Activated CD8-positive, alpha-beta memory T cell treated with anti-CD3 and anti-CD28 coated beads for 24 hours (primary cell): ENCODE measurements at regions not wholly inside any gene's neighbourhood (a gene's known extent, or its start where the extent isn't known, plus 50 kb on each side); places are given as distances from the start of the nearest gene placed in this dataset.

ENCODE experiments used
- DNase-seq: peaks from one replicate; pipeline ENCODE4 v3.0.0-alpha.2; 2020

DNA sequence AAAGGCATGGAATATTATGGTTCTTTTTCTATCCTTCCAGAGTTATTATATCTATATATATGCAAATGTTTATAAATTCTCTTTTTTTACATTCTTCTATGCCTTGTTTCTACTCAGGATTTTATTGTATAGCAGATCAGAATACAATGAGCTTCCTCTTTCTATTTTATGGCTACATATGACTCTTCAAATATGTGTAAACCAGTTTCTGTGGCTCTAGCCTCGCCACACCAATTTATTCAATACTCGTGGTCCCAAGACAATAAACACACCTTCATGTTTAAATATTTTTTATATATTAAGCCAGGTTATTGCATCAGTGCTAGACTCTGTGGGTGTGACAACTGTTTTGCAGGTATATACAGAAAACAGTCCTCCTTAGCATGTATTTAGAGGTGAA, 237.5 kb upstream of the MKLN1 start:
- no peak for DNase-seq

DNA sequence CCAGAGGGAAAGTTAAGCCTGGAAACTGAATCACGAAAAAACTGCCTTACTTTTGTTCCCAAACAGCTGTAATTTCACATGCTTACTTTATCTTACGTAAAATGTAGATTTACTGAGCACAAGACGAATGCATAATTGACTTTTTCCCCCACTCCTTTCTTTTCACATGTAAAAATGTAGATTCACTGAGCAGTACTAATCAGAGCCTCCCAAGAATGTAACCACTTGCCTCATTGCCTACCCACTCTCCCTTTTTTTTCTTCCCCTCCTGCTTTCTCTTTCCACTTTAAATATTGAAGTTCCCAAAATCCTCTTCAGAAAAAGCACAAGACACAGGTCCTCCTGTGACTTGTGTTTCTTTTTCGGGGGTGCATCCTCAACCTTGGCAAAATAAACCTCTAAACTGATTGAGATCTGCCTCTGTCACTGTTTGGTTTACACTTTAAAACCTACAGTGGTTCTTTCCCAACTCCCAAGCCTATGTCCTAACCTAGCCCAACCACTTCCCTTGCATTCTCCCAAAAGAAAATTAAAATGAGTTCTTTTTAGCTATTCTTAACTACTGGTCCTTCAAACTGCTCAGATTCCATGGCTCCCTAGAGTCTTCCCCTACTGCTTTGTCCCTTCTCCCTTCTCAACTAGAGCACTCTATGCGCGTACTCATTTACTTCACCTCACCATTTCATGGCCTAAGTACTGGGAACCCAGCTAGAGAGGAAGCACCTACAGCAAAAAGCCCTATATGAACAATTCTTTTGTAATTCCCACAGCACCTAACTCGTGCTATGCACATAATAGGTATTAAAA, 236.6 kb upstream of the MKLN1 start:
- DNase-seq, result no peak

DNA sequence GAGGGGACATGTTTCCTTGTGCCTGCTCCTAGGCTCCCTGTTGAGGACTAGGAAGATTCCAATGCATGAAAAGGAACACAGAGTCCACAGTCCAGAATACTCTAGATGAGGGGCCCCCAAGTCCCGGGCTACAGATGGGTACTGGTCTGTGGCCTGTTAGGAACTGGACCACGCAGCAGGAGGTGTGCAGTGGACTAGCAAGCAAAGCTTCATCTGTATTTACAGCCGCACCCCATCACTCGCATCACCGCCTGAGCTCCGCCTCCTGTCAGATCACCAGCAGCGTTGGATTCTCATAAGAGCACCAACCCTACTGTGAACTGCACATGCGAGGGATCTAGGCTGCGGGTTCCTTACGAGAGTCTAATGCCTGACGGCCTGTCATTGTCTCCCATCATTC, 233.0 kb upstream of the MKLN1 start:
- peak; percentile 54 for DNase-seq

DNA sequence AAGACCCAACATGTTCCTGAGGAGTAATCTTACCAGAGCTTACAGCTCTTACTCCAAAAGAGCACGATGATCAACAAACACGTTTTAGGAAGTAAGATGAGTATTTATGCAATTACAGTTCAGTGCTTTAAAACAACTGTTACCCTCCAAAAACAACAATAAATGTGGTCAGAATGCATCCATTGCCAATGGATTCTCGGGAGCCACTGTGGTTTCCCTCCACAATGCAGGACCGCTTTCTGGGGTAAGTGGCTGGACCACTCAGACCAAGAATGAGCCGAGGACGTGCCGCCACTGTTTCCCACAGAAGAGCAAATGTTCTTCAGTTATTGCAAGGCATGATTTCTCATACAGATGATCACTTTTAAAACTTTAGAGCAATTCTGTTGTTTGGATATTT, 232.3 kb upstream of the MKLN1 start:
- DNase-seq, result peak; percentile 32

DNA sequence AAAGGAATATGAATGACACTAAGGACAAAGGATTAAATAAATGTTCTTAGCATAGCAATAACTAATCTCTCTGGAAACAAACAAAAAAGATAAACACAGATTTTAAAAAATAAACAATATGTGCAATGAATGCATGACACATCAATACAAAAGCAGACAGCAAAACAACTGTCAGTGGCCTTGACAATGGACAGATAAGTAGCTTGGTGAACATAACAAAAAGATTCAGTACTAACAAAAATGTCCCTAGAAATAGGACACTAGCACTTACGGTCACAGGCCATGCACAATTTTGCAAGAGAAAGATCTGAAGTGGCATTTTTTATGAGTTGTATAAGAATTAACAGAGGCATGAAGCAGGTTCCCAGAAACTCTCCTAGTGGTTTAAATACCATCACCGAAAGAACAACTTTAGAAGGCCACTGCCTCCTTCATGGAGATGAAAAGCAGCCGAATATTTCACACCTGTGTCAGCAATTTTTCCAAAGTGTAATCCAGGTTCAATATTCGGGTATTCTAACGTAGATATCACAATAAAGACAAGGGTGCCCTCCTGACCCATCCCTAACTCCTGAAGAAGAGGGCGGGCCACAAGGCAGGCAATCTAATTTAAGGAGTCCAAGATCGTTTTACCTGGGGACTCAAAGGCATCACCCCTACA, 231.3 kb upstream of the MKLN1 start:
- no peak for DNase-seq

DNA sequence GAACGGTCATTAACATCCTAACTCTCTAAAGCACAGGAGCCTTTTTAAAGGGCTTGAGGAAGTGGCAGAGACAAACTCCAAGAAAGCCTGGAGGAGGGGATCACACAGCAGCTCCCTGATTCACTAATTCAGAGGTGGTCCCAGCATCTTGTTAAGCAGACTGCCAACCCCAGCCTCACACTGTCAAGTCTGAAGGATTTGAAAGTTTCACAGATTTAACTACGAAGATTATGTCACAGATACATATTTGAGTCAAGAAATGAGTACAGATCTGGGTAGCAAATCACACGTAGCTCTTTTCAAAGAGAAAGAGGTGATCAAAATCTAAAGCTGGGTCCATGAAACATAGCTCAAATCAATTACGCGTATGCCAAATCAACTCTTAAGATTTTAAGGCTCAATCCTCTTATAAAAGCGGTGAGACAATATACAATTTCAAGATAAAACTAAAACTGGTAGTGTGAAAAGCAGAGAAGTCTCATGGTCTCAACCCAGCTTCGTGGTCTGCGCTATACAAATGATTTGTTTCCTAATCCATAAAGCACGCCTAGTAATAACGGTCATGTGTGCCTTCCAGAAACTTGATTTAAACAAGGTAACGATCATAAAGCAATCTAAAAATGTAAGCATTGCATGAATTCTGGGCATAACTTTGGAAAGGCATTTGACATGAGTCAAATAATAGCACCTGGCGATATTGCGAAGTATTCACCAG, 229.9 kb upstream of the MKLN1 start:
- no peak for DNase-seq

DNA sequence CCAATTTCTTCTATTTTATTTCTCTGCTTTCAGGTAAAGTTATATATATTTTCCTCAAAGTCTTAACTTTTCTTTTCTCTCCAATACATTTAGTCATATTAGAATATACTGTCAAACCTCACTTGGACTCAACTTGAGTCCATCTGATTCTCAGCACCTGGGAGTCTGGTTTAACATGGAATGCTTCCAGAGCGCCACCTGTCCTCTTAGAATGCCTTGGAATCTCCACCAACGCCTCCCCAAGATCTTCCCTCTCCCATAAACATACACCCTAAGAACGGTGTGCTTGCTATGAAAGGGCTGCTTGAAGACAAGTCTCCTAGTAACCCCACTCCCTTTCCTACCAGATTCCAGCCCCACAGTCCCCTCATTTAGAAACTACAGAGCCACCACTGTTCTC, 229.1 kb upstream of the MKLN1 start:
- no peak for DNase-seq

DNA sequence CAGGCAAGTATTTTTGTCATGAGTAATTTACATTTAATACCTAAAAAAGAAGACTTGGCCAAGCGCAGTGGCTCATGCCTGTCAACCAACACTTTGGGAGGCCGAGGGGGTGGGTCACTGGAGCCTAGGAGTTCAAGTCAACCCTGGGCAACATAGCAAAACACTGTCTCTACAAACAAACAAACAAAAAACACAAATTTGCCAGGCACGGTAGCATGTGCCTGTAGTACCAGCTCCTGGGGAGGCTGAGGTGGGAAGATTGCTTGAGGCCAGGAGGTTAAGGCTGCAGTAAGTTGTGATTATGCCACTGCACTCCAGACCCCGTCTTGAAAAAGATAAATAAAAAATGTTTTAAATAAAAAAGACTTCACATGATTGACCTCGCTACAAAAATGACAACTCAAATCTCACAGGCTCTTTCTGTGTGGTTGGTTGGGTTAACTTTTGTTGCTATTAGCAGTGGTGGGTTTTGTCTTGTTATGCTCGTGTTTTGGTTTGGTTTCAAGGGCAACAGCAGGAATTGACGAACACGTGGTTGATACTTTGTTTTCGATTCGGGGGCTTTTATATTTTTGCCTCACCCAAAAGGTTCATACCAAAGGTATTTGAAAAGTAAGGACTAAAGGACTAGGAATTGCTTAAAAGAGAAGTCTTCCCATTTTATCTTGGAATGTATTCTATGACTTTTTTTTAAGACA, 227.2 kb upstream of the MKLN1 start:
- DNase-seq, result no peak

DNA sequence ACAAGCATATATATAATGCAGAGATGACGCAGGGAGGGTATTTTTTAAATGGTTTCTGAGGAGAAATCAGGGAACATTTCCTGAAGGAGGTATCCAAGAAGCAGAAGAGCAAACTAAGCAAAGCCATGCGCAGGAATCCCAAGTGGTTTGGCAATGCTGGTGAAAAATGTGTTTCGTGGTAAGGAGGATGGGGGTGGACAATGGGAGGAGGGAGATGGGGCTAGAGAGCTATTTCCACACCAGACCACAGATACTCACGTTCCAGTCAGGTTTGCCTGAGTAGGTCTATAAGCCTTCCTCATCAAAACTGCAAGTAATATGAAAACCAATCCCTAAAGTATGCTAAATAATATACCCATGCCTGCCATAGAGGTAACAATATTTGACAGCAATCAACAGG, 223.7 kb upstream of the MKLN1 start:
- no peak for DNase-seq

DNA sequence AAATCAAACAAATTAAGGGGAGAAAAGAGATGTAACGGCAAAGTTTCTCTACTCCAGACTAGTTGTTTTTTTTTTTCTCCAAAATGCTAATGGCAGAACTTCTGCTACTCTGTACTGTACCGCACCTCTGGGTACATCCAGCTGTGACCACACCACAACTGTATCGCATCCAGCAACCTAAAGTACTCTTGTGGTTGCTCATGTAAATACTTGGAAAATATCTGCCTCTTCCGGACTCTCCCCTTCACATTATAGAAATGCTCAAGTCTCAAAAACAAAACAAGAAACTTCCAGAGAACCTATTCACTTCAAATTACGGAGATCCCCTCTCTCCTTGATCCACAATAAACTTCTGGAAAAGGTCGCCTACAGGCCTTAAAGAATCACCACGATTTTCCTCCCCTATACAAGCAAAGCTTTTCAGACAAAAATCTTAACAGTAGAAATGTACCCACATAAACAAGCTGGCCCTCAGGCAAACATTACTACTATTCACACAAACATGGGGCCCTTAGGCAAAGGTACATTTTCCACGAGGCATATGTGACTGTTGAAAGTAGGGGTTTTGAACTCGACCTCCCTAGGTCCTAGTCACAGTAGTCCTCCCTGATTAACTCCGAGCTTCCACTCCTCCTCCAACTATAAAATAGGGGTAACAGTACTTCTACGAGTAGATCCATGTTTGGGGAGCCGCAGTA, 222.9 kb upstream of the MKLN1 start:
- DNase-seq, result no peak

DNA sequence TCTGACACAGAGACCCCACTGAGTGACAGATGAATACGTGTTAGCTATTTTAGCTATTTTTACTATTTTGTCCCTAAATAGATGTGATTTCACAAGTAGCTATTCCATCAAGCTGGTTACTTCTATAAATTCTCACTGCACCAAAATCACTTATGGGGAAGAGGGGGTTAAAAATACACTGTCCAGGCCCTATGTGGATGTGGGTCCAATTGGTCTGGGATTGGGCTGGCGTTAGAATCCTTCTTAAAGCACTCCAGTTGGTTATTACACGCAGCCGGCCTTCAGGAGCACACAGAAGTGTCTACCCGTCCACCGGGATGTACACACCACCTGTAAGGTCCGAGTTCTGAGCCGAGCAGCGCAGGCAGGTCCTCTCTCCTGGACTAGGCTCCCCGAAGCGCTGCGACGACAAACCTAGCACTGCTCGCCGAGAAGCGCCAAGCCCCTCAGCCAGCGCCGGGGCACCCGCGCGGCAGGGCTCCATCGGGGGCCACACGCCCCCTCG, 222.3 kb upstream of the MKLN1 start:
- no peak for DNase-seq

DNA sequence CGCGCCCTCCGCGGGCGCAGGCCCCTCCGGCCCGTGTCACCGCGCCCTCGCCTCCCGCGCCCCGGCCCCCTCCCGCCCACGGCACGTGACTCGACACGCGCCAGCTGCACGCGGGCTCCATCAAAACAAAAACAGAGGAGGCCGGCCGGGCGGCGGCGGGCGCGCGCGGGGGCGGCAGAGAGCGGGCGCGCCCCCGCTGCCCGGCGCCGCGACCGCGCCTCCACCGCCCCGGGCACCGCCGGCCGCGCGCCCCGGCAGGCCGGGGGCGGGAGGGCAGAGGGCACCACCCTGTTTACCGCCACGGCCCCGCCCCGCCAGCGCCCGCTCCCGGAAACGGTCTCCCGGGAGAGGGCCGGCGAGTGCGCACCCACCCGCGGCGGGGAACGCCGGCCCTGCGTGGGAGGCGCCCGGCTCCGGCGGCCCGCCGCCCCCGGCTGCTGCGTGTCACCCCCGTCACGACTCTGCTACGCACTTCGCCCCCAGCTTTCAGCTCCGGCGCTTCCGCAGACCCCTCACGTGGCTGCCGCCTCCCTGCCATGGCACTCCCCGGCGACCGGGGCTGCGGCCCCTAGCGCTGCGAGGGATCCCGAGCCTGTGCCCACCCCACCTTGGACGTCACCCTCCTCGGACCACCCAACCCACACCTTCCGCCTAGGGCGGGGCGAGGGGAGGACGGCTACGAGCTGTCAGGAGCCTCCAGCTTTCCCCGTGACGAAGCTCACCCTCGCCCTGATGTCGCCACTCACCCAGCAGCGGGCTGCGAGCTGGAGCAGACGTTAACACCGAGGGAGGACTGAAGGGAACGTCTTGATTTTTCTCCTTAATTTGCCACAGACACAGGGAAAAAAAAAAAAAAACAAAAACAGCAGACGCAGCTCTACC, 221.6 kb upstream of the MKLN1 start:
- peak; percentile 93 for DNase-seq

DNA sequence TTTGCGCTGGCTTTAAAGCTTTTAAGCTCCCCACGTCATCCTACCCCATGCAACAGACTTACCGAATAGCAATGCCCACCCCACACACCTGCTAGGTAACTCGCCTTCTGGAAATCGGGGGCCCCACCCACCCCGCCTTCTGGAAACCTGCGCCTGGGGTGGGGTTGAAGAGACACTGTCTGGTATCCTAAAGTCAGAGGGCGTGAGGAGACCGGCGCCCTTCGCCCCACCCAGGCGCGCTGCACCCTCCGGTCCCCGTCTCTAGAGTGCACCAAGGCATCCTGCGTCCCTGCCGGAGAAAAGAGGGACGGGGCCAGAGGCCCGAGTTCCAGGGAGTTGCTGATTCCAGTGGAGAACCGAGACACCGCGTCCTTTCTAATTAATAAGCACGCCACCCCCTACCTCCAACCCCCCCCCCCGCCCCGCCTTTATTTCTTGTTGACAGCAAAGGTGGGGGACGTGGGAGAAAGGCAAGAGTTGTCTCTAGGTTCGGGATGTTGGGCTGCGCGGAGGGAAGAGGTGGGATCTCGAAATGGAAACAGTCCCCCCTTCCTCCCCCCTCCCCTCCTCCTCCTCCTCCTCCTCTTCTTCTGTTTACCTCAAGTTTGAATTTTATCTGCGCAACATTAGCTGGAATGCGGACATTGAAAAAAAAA, 220.9 kb upstream of the MKLN1 start:
- DNase-seq, result peak; percentile 84

DNA sequence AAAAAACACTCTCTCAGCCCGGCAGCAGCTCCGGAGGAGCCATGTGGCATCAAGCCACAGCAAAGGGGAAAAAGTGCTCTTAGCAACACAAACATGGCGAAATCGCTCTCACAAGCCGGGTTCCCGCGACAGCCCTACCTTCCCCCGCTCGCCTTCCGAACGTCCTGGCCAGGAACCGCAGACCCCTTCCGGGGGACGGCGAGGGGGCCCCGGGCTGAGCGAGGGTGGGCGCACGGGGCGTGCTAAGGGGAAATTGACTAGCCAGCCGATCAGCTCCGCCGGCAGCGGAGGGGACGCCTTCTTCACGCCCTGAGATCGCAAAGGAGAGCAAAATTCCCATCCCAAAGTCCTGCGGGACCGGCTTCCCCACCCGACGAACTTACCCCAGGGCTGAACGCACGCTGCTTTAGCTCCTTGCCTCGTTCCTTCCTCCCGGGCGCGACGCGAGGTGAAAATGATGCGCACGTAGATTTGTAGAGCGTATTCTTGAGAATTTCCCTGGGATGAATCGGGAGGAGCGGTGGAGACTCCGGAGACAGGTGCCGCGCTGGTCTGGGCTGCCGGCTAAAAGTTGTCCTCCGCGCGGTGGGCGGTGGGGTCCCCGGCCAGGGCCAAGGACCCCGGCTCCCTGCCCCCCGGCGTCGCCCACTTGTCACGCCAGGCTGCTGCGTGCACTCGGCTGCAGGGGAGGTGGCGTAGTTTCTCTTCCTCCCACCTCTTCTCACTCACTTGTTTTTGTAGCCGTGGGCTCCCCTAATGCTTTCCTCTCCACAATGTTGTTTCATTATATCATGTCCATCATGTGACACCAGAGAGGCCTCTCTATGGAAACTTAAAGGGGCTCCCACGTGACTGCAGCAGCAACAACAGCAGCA, 220.1 kb upstream of the MKLN1 start:
- DNase-seq, result peak; percentile 88

DNA sequence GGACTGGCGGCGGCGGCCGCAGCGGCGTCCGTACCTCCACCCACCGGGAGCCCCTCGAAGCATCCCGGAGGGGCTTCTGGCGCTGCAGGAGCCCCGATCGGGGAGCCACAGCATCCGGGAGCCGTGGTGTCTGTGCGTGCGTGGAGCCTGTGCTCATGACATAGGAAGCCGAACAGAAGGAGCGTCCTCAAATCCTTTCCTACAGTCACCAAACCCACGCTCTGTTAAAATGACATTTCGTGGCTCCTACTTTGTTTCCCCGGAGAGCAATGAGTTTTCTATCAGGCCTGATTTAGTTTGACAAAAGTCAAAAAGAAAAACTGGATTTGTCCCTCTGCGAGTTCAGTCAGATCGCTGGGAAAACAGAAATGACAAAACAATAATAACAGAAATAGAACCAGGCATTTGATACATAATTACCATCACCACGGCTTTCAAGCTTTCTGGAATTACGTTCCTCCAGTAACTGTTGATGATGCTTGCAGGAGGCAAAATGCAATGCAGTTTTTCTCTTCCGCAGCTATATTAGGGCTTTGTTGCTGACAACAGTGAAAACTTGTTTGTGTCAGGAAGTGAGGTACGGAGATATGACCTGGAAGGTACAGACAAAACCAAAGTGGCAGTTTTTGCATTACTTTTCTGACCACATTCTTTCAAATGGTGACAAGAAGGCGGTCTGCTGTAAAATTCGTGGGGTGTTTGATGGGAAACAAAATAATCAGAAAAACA, 219.3 kb upstream of the MKLN1 start:
- DNase-seq, result peak; percentile 85

DNA sequence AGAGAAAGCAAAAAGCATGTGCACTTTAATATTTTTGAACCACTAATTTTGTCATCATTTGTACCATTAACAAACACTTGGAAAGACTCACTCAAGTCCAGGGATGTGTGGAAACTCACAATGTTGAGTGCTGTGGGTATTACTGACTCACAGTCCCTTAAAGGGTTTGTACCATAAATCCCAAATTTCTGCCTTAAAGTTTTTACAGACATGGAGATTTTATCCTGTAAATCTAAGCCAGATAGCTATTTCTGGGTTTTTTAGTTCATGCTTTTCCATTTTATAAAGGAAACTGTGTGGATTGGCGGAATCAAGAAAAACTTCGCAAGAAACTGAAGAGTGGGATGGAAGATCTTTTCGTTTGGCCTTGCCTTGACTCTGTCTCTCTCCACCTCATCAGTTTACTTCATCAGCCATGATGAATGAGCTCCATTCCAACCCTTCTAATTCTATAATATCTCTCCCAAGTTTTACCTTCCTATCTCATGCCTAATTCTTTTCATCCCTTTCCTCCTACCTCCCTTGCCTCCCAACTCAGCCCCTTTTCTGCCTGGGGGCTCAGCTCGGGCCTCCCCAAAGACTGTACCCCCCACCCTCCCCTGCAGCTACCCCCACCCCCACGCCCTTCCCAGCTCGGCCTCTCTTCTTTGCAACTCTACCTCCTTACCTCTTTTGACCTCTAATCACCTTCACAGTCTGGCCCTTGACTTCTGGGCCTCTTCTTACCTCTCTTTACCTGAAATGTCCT, 218.5 kb upstream of the MKLN1 start:
- no peak for DNase-seq

DNA sequence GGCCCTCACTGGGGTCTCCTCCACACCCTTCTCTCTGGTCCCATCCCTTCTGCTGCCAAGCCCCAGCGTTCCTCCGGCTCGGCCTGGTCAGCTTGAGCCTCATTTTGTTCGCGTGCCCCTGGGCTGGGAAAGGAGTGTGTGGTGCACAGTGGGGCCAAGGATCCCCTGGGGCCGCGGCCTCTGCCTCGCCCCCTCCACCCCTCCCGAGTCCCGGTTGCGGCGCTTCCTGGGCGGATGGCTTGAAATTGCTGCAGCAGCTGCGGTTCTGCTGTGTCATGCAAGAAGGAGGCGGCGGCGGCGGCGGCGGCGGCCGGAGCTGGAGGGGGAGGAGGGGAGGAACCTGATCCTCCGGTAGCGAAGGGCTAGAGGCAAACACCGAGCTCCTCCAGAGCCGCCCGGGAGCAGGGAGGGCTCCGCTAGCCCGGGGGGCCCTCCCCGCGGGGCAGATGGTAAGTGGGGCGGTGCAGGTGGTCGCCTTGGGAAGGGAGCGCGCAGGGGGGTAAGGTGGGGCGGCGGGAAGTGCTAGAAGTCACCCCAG, 217.8 kb upstream of the MKLN1 start:
- peak; percentile 86 for DNase-seq
